ENCODE measurements at regions not wholly inside any gene's neighbourhood (a gene's known extent, or its start where the extent isn't known, plus 50 kb on each side); places are given as distances from the start of the nearest gene placed in this dataset.

DNA sequence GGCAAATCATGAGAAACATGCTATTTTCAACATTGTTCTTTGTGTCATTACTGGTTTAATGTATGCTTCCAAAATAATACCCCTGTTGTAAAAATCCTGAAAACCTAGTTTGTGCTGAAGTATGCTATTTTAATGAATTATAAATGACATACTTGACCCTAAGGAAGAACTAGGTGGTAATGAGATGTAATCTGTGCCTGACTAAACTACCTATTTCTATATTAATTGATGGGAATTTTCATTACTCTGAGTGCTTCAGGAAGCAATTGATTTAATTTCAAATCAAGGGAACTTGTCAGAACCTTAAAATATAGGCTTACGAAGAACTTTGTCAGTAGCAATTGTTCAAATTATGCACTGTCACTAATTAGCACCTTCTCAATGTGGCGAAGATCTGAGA, 1005.6 kb upstream of the SLC10A2 start:
- TF ChIP-seq EZH2 (IDR thresholded peaks at IDR 0.05; ENCODE audit: insufficient read depth, poor library complexity, severe bottlenecking) (no peak), EZH2phosphoT487 (IDR thresholded peaks at IDR 0.05; ENCODE audit: insufficient read depth, low read depth) (no peak)
